ENCODE measurements at regions not wholly inside any gene's neighbourhood (a gene's known extent, or its start where the extent isn't known, plus 50 kb on each side); places are given as distances from the start of the nearest gene placed in this dataset.

DNA sequence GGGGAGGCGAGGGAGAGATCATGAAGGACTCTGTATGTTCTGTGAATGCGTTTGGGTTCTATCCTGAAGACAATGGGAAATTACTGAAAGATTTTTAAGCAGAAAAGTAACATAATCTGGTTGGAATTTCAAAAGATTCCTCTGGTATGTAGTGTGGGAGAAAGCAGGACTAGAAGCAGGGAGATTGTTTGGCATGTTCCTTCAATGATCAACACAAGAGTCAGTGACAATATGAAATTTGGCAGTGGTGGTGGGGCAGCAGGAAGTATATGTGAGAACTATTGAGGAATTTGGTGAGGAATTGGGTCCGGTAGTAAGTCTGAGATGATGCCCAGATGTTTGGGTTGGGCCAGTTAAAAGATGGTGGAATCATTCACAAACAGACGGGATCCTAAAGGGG lies 348.7 kb downstream of the CD83 start:
- TF ChIP-seq, protein P1, sequence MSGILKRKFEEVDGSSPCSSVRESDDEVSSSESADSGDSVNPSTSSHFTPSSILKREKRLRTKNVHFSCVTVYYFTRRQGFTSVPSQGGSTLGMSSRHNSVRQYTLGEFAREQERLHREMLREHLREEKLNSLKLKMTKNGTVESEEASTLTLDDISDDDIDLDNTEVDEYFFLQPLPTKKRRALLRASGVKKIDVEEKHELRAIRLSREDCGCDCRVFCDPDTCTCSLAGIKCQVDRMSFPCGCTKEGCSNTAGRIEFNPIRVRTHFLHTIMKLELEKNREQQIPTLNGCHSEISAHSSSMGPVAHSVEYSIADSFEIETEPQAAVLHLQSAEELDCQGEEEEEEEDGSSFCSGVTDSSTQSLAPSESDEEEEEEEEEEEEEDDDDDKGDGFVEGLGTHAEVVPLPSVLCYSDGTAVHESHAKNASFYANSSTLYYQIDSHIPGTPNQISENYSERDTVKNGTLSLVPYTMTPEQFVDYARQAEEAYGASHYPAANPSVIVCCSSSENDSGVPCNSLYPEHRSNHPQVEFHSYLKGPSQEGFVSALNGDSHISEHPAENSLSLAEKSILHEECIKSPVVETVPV (CRISPR knock-in tag; IDR thresholded peaks at IDR 0.05) = no peak
- no peak for TF ChIP-seq SNAI2 (CRISPR knock-in tag; IDR thresholded peaks at IDR 0.05)
- no peak for TF ChIP-seq ZFP30 (CRISPR knock-in tag; IDR thresholded peaks at IDR 0.05)
